Fibroblast of gingiva (primary cell): ENCODE measurements at regions not wholly inside any gene's neighbourhood (a gene's known extent, or its start where the extent isn't known, plus 50 kb on each side); places are given as distances from the start of the nearest gene placed in this dataset.
"Not testable (repeated sequence)": the region's sequence is repeated elsewhere in the genome, so short reads cannot be mapped to it uniquely, and the experiment has no call there.

Experiments
- DNase-seq: peaks from one replicate; pipeline ENCODE4 v3.0.0-alpha.2; 2011; ENCODE audit warnings: low read depth

DNA sequence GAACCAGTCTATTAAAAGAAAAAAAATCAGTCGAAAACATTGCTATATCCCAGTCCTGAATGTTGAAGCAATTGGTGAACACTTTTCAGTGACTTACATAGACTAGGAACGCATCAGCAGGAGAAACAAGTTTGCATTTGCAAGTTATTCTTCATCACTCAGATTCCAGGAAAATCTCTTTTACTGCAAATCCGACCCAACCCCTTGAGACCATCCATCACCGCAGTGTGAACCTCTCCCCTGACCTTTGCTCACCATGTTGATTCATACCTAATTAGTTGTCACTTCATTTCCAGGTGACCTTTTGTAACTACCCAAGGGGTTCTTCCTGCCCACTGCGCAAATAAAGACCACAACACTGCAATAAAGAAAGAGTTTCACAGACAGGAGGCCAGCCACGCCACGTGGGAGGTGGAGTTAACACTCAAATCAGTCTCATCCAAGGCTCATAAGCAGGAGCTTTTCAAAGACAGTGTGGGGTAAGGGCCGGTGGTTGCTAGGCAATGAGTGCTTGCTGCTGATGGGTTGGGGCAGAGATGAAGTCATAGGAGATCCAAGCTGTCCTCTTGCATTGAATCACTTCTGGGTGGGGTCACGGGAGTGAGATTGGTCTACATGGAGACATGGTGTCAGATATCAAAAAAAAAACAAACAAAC, 241.3 kb upstream of the TMEM132C start:
- DNase-seq: no peak

DNA sequence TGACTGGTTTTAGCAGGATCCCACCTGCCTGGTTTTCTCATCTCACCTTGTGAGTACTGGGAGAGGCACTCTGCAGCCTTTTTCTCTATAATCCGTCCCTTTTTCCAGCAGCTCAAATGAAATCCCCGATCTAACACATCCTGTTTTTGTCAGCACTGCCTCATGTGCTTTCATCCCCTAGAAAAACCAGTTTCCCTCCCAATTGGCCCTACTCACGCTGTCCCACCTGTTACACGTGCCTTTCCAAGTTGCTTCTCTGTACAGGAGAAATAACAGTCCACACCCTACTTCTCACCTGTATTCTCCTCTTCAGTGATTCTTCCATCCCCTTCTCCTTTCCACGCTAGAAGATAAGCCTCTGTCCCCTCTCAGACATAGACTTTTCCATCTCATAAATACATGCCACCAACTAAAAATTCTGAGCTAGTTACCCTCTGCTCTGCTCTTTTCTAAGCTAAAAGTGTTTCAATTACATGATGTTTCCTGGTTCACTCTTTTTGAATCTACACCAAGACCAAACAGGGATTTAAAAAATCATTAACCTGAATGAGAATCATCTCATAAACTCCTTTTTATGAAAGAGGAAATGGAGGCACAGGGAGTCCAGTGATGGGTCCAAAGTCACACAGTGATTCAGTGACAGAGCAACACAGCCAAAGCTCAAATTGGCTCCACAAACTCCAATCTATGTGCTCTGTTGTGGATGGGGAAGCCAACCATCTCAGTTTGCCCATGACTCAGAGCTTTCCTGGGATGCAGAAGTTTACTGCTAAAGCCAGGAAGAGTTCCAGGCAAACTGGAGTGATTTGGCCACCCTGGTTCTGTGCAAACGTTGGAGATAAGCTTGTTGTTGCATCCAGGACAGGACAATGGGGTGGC, 240.0 kb upstream of the TMEM132C start:
- no peak for DNase-seq

DNA sequence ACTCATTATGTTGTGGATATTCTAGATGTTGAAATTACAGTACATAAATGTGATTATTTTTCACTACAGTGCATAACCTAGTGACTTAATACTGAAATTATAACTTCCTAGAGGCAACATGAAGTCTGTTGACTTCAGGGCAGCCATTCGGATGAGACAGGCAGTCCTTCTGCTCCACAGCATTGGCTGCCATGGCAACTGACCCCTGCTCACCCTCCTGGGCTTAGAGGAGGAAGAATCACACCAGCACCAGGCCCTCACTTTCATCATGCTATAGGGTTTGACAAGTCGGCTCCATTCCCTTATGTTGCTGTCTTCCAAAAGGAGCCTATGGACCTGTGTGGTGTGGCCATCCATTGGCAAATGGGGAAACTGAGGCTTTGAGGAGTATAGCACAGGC, 233.5 kb upstream of the TMEM132C start:
- DNase-seq: no peak

DNA sequence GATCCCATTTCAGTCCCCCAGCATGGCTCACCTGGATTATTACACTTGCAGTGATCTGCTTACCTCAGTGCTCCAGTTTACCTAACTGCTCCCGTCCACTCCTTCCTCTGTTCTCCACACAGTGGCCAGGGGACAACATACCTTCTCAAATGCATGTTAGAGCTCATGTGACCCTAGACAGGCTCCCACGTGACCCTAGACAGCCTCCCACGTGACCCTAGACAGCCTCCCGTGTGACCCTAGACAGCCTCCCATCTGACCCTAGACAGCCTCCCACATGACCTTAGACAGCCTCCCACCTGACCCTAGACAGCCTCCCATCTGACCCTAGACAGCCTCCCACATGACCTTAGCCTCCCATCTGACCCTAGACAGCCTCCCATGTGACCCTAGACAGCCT, 226.0 kb upstream of the TMEM132C start:
- no peak for DNase-seq

DNA sequence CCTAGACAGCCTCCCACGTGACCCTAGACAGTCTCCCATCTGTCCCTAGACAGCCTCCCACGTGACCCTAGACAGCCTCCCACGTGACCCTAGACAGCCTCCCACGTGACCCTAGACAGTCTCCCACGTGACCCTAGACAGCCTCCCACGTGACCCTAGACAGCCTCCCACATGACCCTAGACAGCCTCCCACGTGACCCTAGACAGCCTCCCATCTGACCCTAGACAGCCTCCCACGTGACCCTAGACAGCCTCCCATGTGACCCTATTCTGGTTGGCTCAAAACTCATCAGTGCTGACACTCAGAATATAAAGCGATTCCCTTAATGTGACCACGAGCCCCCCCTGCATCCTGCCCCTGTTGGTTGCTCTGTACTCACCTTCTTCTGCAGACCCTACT, 224.7 kb upstream of the TMEM132C start:
- DNase-seq: not testable (repeated sequence)

DNA sequence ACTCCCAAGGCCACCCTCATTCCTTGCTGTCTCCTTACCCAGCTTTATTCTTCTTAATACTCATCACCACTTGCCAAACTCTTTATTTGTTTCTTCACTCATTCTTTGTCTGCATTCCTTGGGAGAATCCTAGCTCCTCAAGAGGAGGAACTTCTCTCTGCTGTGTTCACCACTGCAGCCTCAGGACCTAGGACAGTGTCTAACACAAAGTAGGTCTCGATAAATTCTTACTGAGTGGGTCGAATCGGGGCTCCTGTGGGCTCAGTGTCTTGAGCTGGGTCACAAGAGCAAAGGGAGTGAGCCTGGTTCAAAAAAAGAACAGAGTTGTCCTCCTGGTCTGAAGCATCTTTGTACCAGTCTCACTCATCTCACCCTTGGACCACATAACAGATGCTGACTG, 224.1 kb upstream of the TMEM132C start:
- DNase-seq: no peak

DNA sequence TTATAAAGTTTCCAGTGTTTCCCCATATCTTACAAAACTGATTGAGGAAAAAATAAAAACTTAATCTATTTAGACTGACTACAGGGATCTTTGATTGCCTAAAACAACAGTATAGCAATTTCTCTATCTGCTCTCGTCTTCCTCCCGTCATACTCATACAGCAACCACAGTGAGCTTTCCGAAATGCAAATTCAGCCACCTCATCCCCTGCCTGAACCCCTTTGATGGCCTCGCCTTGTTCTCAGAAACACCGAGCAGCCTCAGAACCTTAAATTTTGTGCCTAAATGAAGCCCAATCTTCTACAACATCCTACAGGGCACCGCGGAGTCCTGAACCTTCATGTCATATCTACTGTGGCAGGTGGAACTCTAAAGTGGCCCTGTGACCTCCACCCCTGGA, 223.7 kb upstream of the TMEM132C start:
- DNase-seq: no peak

DNA sequence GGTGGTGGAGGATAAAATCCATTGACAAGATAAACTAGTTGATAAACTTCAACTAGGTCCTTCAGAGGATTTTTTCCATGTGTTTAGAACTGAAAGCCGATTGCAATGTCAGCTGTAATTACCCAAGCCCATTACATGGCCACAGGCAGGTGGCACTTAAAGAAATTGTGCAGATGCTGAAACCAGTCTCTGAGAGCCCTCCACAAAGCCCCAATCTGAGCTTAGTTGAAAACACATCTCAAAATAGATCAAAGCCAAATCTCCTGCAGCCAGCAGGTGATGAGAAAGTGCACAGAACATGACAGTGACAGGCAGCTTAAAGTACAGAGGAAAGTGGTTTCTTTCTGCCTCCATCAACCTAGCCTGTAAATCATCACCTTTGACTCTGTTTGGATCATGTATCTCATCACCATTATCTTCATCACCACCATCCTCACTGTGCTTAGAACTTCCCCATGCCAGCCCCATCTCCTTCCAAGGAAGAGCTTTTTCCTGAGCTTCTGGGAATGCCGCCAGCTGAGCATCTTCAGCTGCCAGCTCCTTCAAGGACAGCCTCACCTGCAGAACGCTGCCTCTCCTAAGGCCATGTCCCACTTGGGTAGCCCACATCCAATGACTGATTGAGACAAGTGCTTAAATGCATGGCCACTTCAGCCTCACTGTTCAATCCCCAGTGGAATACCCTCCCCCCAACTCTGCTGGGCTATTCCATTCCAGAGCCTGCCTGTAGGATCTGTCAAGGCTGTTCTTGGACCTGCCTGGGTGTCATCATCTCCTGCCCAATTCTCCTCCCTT, 219.5 kb upstream of the TMEM132C start:
- DNase-seq: no peak

DNA sequence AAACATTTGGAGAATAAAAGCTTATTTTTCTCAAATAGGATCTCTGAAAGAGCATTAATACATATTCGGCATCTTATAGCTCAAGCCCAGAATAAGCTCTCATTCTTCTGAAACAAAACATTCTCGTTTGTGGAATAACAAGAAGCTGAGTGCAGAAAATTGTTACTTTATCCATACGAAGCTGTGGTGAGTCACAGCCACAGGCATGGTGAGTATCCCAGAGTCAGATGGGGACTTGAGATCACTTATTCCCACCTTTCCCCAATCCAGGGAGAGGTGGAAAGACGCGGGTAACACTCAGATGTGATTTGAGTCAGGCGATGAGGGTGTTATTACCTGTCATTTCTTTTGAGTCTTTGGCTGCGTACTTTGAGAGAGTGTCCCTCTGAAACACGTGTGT, 214.6 kb upstream of the TMEM132C start:
- DNase-seq: no peak

DNA sequence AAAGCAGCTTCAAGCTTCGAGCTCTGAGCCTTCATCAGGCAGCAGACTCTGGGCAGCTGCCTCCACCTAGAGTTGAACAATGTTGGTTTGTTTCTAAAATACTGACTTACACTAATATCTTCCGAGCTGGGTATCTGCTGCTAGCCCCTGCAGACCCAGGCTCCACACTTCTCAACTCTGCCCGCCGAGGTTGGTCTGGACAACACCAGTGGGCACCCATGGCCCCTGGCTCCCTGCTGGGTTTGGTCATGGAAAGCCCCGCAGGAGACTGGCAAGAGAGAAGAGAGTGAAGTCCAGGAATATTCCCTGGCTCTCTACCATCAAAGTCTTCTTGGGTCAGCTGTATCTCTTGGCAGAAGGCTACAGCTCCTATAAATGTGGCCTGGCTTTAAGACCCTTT, 214.2 kb upstream of the TMEM132C start:
- no peak for DNase-seq

DNA sequence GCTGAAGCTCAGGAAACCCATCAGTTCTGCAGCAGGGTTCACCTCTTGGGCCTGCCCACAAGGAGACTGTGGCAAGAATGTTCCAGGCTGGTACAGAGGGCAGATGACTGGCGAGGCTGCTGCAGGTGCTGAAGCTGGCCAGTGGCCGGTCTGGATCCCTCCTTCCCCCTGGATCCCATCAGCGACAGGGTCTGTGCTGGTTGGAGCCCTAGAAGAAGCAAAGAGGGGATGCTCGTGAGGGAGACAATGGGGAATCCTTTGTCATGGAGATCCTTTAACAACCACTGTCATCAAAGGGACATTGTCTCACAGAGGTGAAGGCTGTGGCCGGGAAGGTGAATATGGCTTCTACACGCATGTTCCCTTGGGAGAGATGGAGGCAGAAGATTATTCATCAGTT, 211.4 kb upstream of the TMEM132C start:
- no peak for DNase-seq

DNA sequence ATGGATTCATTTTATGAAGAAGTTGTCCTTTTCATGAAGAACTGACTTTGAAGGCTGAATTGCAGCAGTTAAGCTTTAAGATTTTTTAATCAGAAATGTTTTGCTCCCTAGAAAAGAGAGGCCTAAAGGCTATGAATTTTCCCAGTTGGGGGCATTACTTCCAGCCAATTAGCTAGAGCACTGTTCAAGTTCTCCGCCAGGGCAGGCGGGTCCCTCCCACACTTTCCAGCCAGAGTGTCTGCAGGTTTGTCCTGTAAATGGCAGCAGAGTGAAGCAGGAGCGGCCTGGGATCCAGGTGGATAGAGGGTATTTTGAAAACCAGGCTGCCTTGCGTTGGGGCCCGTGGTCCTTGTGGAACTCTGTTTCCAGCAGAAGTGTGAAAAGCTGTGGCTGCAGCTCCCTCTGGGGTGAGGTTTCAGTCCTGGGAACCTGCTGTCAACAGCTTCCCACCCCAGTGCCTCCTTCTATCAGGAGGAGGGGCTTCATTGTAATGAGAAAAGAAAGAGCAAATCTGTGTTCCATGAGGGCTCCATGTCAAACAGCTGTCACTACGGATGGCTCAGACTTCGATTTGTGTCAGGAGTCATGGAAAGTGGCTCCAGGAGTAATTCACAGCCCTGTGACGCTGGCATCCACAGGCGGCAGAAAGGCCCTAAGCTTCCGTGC, 210.7 kb upstream of the TMEM132C start:
- no peak for DNase-seq

DNA sequence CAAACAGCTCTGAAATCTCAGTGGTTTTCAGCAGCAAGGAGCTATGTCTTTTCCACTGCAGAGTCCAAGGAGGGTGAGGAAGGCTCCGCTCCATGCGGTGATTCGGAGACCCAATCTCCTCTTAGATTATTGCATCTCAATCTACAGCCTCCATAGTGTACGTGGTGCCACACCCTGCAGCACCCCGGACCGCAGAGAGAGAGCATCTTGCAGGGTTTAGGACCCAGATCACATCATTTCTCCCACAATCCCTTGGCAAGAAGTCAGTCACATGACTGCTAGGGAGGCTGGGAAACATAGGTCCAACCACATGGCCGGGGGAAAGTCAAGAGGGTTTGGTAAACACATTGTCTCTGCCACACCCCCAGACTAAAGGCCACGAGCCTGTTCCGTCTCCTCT, 209.4 kb upstream of the TMEM132C start:
- no peak for DNase-seq

DNA sequence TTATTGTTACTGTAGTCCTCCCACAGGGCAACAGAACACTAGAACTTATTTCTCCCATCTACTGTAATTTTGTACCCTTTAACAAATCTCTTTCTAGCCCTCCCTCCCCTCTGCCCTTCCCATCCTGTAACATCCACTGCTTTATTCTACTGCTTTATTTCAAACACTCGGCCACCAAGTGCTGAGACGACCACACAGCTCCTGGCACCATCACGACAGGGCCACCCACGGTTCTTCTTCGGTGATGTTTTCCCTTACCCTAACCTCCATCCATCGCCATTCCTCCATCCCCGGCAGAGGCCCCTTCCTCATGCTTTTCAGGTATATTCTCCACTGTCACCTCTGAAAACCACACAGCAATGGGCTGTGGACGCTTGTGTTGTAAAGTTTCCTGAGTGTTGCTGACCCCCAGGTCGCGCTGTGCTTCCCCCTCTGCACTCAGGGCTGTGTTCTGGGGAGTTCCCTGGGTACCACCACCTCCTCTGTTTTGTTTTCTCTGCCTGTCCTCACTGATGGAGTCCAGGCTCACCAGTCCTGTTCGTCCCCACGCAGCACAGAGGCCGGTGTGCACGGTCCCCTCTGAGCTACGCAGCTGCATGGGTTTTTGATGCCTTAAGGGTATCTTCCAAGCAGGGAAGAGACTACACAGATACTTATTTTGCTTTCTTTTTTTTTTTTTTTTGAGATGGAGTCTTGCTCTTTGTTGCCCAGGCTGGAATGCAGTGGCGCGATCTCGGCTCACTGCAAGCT, 207.2 kb upstream of the TMEM132C start:
- no peak for DNase-seq

DNA sequence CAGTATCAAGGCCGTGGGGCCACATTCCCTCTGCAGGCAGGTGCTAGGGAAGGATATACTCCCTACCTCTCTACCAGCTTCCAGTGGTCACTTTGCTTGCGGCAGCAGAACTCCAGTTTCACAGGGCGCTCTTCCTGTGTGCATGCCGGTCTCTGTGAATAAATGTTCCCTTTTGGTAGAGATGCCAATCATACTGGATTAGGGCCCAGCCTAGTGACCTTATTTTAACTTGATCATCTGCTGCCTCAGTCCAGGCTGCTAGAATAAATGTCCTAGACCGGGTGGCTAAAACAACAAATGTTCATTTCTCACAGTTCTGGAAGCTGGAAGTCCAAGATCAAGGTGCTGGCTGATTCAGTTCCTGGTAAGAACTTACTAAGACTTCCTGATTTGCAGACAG, 198.8 kb upstream of the TMEM132C start:
- no peak for DNase-seq

DNA sequence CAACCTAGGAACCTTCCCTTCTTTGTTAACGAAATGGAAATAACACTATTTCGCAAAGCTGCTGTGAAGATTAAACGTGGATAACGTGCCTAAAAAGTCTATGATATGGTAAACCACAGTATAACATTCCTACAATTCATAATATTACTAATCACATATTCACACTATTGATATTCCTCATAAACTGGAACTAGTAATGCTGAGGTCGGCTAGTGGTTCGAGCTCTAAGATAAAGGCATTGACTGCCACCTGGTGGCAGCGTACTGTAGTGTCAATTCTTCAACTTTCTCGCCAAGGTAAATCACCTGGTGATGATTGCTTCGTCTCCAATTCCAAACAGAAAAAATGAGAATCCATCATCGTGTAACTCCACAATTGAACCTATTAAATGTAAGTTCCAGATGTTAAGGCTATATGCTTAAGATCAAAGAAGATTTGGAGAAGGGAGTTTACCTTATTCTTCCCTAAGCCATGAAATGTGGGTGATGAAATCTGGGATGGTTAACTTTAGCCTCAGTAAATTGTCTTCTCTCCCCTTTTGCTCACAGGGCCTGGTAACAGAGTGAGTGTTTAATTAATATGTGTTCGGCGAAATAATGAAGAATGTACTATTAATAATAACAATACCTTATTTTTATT, 197.5 kb upstream of the TMEM132C start:
- no peak for DNase-seq

DNA sequence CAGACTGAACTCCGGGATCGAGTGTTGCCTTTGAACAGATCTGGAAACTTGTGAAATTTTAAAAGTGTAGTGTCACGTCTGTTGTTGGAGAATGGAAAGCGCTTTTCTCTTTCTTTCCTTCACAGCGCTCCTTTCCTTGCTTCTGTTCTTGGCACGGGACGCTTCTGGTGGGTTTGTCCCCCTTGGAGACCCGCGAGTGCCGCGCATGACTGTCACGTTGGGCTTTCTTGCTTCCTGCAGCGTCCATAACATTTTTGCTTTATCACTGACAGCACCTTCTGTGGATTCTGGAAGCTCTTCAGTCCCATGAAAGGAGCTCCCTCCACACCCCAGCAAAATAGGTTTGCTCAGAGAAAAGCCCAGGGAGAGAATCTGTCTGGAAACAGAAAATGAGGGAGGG, 193.0 kb upstream of the TMEM132C start:
- no peak for DNase-seq

DNA sequence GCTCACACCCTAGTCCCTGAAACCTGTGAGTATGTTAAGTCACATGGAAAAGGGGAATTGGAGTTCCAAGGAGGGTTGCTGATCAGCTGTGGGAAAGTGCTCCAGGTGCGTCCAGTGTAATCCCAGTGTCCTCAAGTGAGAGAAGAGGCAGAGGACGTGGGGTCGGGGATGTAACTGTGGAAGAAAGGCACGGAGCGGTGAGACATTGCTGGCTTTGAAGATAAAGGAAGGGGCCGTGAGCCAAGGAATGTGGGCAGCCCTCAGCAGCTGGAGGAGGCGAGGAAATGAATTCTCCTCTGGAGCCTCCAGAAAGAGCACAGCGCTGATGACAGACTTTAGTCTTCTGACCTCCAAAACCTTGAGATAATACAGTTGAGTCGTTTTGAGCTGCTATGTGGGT, 191.6 kb upstream of the TMEM132C start:
- DNase-seq: no peak

DNA sequence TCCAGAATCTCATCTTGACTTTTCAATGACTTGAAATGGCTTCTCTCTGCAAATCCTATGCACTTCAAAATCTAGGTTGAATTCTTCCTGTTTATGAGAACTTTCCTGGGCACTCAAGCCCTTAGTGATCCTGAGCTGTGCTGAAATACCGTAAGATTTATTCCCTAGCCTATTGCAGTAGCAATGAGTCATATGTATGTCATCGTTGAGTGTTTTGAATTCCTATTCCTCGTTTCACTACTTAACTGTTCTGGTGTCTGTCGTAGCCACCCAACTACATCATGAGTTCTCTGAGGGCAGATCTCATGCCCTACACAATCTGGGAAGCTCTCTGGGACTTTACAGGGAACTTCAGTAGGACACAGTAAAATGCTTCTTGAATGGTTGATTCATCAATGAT, 190.8 kb upstream of the TMEM132C start:
- DNase-seq: no peak

DNA sequence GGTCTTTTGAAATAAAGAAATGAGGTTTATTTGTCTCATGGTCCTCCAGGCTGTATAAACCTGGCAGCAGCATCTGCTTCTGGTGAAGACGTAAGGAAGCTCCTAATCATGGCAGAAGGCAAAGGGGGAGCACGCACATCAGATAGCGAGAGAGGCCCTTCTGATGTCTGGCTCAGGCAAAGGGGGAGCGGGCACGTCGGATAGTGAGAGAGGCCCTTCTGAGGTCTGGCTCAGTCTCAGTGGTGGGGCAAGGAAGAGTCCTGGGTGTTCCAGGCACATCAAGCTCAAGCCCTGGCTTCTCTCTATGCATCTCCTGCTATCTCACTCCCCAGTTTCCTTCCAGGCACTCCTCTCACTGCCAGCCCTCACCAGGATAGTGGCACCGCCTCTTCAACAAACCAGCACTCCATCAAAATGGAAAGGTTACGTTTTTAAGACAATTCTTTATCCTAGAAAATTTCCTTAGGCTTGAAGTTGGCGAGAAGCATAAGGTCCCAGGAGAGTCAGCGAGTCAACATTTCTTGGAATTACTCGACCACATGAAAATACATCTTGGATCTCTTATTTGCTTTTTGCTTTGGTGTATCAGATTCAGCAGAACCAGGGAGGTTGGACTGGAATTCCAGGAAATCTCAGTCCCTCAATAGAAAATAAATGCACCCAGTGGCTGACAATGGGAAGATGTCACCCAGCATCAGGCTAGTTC, 189.6 kb upstream of the TMEM132C start:
- DNase-seq: no peak

DNA sequence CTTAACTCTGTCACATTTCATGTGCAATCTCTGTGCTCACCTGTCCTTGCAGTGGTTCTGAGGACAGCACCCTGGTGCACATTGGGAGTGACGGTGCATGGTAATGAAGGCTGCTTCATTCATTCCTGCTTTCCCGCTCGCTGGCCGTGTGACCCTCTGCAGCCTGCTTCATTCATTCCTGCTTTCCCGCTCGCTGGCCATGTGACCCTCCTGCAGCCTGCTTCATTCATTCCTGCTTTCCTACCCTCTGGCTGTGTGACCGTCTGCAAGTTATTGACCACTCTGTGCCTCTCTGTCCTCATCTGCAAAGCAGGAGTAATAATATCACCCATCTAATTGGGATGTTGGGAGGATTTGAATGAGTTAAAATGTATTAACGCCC, 189.1 kb upstream of the TMEM132C start:
- no peak for DNase-seq
